ENCODE measurements at regions not wholly inside any gene's neighbourhood (a gene's known extent, or its start where the extent isn't known, plus 50 kb on each side); places are given as distances from the start of the nearest gene placed in this dataset.

DNA sequence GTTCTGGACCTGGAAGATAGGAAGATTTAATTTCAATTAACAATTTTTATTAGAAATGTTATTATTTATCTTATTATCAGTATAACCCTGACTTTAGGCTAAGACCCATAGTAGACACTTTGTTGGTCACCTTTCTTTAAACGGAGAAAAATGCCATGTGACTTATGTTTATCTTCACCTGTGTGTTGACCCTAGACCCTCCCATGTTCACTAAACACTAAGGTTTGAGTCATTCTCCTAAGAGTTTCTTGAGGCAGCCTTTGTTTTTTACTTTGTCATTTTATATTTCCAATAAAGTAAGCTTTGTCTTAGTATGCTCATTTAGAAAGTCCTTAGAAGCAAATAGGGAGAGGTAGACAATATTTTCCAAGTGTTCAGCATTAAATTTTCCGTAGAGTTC is 771.7 kb downstream of the METTL15 start:
- Histone ChIP-seq H3K27me3 (ENCODE audit: insufficient read depth in 3 of 3, low read length in 2 of 3) (no peaks in the 10 kb centered on the region), H3K27ac (no peak overlapping the region), H3K36me3 (ENCODE audit: insufficient read depth in 1 of 2, low read depth in 1 of 2) (no peaks in the 10 kb centered on the region), H3K9me3 (peaks cover 1% of the 10 kb centered on the region), H3K4me1 (no peaks in the 10 kb centered on the region), H3K4me3 (no peak overlapping the region)
- intact Hi-C loops (cut with DNase I), result no loop called here
- no peak for TF ChIP-seq CTCF (IDR thresholded peaks at IDR 0.05)
- DNase-seq, result no peak
- WGBS, 3 donors, result 83 to 89% (median 87%) methylated on average over 2 of the region's 2 CpGs
- no peak for ATAC-seq

DNA sequence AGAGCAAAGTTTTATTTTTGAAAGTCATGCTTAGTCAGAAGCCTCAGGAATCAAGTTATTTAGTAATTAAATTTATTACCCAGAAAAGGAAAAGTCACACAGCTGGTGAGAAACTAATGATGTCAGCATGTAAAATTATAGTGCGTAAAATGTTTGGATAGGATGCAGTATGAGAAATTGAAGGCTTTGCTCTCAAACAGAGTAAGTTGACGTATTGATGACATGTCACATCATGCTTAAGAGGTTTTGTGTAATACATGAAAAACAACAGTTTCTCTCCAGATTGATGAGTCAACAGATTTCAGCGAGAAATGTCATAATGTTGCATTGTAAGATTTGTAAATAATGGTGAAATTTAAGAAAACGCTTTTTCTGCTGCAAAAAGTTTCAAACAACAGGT is 769.8 kb downstream of the METTL15 start:
- DNase-seq, result no peak
- ATAC-seq, result no peak
- intact Hi-C loops (cut with DNase I), result no loop called here
- TF ChIP-seq CTCF (IDR thresholded peaks at IDR 0.05), result no peak
- Histone ChIP-seq H3K27me3 (ENCODE audit: insufficient read depth in 3 of 3, low read length in 2 of 3) (no peaks in the 10 kb centered on the region), H3K27ac (no peak overlapping the region), H3K36me3 (ENCODE audit: insufficient read depth in 1 of 2, low read depth in 1 of 2) (no peaks in the 10 kb centered on the region), H3K4me3 (no peak overlapping the region), H3K9me3 (peaks cover 7% of the 10 kb centered on the region), H3K4me1 (no peaks in the 10 kb centered on the region)
- 64 to 72% (median 69%) methylated on average over 4 of the region's 4 CpGs for WGBS, 3 donors

GRCh38 chr11:28877340-28877739 is 769.2 kb downstream of the METTL15 start:
- Histone ChIP-seq H3K27me3 (ENCODE audit: insufficient read depth in 3 of 3, low read length in 2 of 3) (no peaks in the 10 kb centered on the region), H3K4me1 (no peaks in the 10 kb centered on the region), H3K9me3 (peaks cover 7% of the 10 kb centered on the region), H3K4me3 (no peak overlapping the region), H3K27ac (no peak overlapping the region), H3K36me3 (ENCODE audit: insufficient read depth in 1 of 2, low read depth in 1 of 2) (no peaks in the 10 kb centered on the region)
- DNase-seq (no peak), ATAC-seq (no peak)
- intact Hi-C loops (cut with DNase I), result no loop called here
- TF ChIP-seq CTCF (IDR thresholded peaks at IDR 0.05), result no peak

GRCh38 chr11:28874706-28875105 is 766.5 kb downstream of the METTL15 start:
- H3K4me3 ChIP-seq, result no peak overlapping the region
- no peak for ATAC-seq
- H3K36me3 ChIP-seq (ENCODE audit: insufficient read depth in 1 of 2, low read depth in 1 of 2), result no peaks in the 10 kb centered on the region
- intact Hi-C loops (cut with DNase I), result no loop called here
- no peaks in the 10 kb centered on the region for H3K4me1 ChIP-seq
- TF ChIP-seq CTCF (IDR thresholded peaks at IDR 0.05), result no peak
- 65 to 81% (median 74%) methylated on average over 1 of the region's 1 CpG for WGBS, 3 donors
- H3K9me3 ChIP-seq, result peaks cover 7% of the 10 kb centered on the region
- H3K27ac ChIP-seq, result no peak overlapping the region
- no peaks in the 10 kb centered on the region for H3K27me3 ChIP-seq (ENCODE audit: insufficient read depth in 3 of 3, low read length in 2 of 3)
- DNase-seq, result no peak

DNA sequence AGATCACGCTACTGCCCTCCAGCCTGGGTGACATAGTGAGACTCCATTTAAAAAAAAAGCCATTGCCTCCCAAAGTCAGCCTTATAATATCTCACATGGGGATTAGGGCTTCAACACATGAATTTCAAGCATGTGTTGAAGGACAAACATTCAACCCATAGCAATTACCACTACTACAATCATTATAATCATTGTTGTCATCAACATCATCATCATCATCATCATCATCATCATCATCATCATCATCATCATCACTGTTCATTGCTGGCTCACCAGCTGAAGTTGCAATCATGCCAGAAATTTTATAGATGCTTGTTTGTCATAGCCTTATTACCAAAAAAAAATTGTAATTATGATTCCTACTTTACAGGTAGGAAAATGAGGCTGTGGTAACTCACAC is 762.9 kb downstream of the METTL15 start:
- no peak for DNase-seq
- intact Hi-C loops (cut with DNase I), result no loop called here

More for the DNA sequence above, 762.9 kb downstream of the METTL15 start:
- no peak for TF ChIP-seq CTCF (IDR thresholded peaks at IDR 0.05)
- WGBS, 3 donors, result 88 to 89% (median 88%) methylated on average over 1 of the region's 1 CpG
- H3K4me3 ChIP-seq, result no peak overlapping the region
- H3K4me1 ChIP-seq, result no peaks in the 10 kb centered on the region
- no peak for ATAC-seq
- H3K27me3 ChIP-seq (ENCODE audit: insufficient read depth in 3 of 3, low read length in 2 of 3), result no peaks in the 10 kb centered on the region
- no peaks in the 10 kb centered on the region for H3K36me3 ChIP-seq (ENCODE audit: insufficient read depth in 1 of 2, low read depth in 1 of 2)
- peaks cover 7% of the 10 kb centered on the region for H3K9me3 ChIP-seq
- H3K27ac ChIP-seq, result no peak overlapping the region

Measured in psoas muscle (tissue), 7 donors.